ENCODE measurements at regions not wholly inside any gene's neighbourhood (a gene's known extent, or its start where the extent isn't known, plus 50 kb on each side); places are given as distances from the start of the nearest gene placed in this dataset.

DNA sequence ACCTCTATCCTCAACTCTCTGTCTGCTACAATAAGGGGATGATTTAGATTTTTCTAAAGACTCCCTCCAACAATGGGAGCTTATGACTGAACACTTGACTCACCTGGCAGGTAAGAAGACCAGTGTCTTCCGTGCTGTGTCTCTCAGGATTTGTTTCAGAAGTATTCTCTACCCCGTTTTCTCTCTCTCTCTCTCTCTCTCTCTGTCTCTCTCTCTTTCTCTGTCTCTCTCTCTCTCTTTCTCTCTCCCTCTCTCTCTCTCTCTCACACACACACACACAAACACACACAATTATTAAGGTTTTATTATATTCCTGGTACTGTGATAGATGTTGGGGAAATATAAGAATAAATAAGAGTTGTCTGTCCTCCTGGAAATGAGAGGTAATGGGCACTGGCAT is 263.9 kb downstream of the TOX3 start:
- TF ChIP-seq, protein P1, sequence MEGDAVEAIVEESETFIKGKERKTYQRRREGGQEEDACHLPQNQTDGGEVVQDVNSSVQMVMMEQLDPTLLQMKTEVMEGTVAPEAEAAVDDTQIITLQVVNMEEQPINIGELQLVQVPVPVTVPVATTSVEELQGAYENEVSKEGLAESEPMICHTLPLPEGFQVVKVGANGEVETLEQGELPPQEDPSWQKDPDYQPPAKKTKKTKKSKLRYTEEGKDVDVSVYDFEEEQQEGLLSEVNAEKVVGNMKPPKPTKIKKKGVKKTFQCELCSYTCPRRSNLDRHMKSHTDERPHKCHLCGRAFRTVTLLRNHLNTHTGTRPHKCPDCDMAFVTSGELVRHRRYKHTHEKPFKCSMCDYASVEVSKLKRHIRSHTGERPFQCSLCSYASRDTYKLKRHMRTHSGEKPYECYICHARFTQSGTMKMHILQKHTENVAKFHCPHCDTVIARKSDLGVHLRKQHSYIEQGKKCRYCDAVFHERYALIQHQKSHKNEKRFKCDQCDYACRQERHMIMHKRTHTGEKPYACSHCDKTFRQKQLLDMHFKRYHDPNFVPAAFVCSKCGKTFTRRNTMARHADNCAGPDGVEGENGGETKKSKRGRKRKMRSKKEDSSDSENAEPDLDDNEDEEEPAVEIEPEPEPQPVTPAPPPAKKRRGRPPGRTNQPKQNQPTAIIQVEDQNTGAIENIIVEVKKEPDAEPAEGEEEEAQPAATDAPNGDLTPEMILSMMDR (IDR thresholded peaks at IDR 0.05): no peak
- TF ChIP-seq POLR2A (IDR thresholded peaks at IDR 0.05): no peak

Data from vagina (tissue), 2 donors.